ENCODE measurements at regions not wholly inside any gene's neighbourhood (a gene's known extent, or its start where the extent isn't known, plus 50 kb on each side); places are given as distances from the start of the nearest gene placed in this dataset.

- no peak for DNase-seq
These were observed 393.9 kb upstream of the CFAP20DC start for GRCh38 chr3:59443618-59444293.

- no peak for DNase-seq
These were observed 392.2 kb upstream of the CFAP20DC start for GRCh38 chr3:59442046-59442445.

GRCh38 chr3:59440285-59441028 lies 390.6 kb upstream of the CFAP20DC start:
- DNase-seq: no peak

- DNase-seq: no peak
These were observed 388.7 kb upstream of the CFAP20DC start for GRCh38 chr3:59438492-59438891.

- DNase-seq: no peak
These were observed 386.5 kb upstream of the CFAP20DC start for GRCh38 chr3:59436164-59436958.

GRCh38 chr3:59433546-59433945 lies 383.7 kb upstream of the CFAP20DC start:
- no peak for DNase-seq

GRCh38 chr3:59432665-59433064 lies 382.8 kb upstream of the CFAP20DC start:
- DNase-seq: no peak

- DNase-seq: no peak
These were observed 380.5 kb upstream of the CFAP20DC start for GRCh38 chr3:59430341-59430740.

- DNase-seq: no peak
These were observed 379.4 kb upstream of the CFAP20DC start for GRCh38 chr3:59429198-59429597.

GRCh38 chr3:59426821-59427565 lies 377.2 kb upstream of the CFAP20DC start:
- DNase-seq: peak; percentile 32 to 47

- peak; percentile 69 to 73 for DNase-seq
These were observed 376.1 kb upstream of the CFAP20DC start for GRCh38 chr3:59425942-59426341.

- no peak for DNase-seq
These were observed 375.5 kb upstream of the CFAP20DC start for GRCh38 chr3:59425371-59425770.

GRCh38 chr3:59424268-59425010 lies 374.6 kb upstream of the CFAP20DC start:
- DNase-seq: no peak

GRCh38 chr3:59423707-59424106 lies 373.9 kb upstream of the CFAP20DC start:
- DNase-seq: peak; percentile 33 to 41

GRCh38 chr3:59422312-59422711 lies 372.5 kb upstream of the CFAP20DC start:
- no peak for DNase-seq

GRCh38 chr3:59418836-59419235 lies 369.0 kb upstream of the CFAP20DC start:
- no peak for DNase-seq

GRCh38 chr3:59412516-59412915 lies 362.7 kb upstream of the CFAP20DC start:
- no peak for DNase-seq

GRCh38 chr3:59411694-59412093 lies 361.9 kb upstream of the CFAP20DC start:
- DNase-seq: no peak

- no peak for DNase-seq
These were observed 361.4 kb upstream of the CFAP20DC start for GRCh38 chr3:59411186-59411585.

GRCh38 chr3:59408047-59408624 lies 358.3 kb upstream of the CFAP20DC start:
- DNase-seq: no peak

- DNase-seq: no peak
These were observed 357.6 kb upstream of the CFAP20DC start for GRCh38 chr3:59407425-59407824.

- no peak for DNase-seq
These were observed 357.1 kb upstream of the CFAP20DC start for GRCh38 chr3:59406943-59407342.
